ENCODE measurements at regions not wholly inside any gene's neighbourhood (a gene's known extent, or its start where the extent isn't known, plus 50 kb on each side); places are given as distances from the start of the nearest gene placed in this dataset.

DNA sequence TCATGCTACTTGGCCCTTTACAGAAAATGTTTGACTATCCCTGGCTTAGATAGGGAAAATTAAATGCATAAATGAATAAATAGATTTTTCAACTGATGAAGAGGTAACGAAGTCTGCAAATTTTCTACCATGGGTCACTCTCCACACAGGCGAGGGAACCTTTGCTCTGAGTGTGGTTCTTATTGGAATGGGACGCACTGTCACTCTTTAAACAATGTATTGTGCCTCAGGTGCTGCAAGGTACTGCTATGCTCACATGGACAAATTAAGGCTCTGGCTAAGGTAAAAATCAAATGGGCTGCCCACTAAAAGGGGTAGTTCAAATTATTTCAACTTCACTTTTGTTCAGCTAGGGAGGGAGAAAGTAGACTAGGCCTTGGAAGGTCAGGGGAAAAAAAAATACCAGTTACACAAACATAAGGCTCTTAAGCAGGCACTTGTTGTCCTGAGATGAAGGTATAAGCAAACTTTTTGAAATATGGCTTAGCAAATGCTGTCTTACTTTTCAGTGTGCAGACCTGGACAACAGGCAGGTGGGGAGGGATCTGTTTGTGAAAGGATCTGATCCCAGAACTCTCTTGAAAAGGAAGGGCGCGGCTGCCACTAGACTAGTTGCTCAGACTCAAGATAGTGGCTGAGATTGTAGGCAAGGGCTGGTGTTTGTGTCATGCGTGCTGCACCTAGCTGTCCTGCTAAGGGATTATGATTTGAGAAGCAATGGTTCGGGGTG is 99.5 kb downstream of the ADAMTS15 start:
- H3K36me3 Mint-ChIP-seq = no peaks in the 10 kb centered on the region
- no peak for DNase-seq
- H3K27ac ChIP-seq (ENCODE audit: low read depth, low read length) = no peak overlapping the region
- H3K36me3 ChIP-seq (ENCODE audit: insufficient read depth, low read length) = no peaks in the 10 kb centered on the region
- no peak overlapping the region for H3K27ac Mint-ChIP-seq
- peaks cover 0 to 2% (median 0%) of the 10 kb centered on the region in 5 donors for H3K9me3 Mint-ChIP-seq
- H3K4me3 Mint-ChIP-seq = no peak overlapping the region
- H3K9me3 ChIP-seq (ENCODE audit: low read length) = no peaks in the 10 kb centered on the region
- POLR2A ChIA-PET = no interaction called here
- no peaks in the 10 kb centered on the region for H3K27me3 ChIP-seq (ENCODE audit: insufficient read depth, low read length, poor library complexity, severe bottlenecking)
- CTCF ChIA-PET = no interaction called here
- H3K4me3 ChIP-seq (ENCODE audit: low read length) = no peak overlapping the region
- no peaks in the 10 kb centered on the region for H3K4me1 Mint-ChIP-seq
- peaks cover 3 to 20% of the 10 kb centered on the region in 2 donors for H3K27me3 Mint-ChIP-seq
- no peaks in the 10 kb centered on the region for H3K4me1 ChIP-seq (ENCODE audit: insufficient read depth, low read length)

DNA sequence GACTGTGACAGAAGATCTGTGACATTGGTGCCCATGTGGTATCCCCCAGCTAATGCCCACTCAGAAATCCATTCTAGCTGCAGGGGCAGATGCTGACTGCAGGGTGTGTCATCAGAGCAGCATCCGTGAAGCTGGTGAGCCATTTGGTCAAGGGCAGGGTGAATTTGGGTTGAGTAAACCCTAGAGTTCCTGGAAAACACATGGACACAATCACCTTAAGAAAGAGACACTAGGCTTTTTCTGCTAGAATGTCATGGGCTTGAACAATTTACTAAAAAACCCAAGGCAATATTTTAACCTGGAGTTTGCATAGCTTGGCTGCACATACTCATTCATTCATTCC is 100.0 kb downstream of the ADAMTS15 start:
- Mint-ChIP-seq H3K27ac (no peak overlapping the region), H3K27me3 (peaks cover 3 to 20% of the 10 kb centered on the region in 2 donors), H3K4me1 (no peaks in the 10 kb centered on the region), H3K9me3 (peaks cover 0 to under 1% (median 0%) of the 10 kb centered on the region in 5 donors), H3K4me3 (no peak overlapping the region), H3K36me3 (no peaks in the 10 kb centered on the region)
- Histone ChIP-seq H3K4me3 (ENCODE audit: low read length) (no peak overlapping the region), H3K27me3 (ENCODE audit: insufficient read depth, low read length, poor library complexity, severe bottlenecking) (no peaks in the 10 kb centered on the region), H3K36me3 (ENCODE audit: insufficient read depth, low read length) (no peaks in the 10 kb centered on the region), H3K27ac (ENCODE audit: low read depth, low read length) (no peak overlapping the region), H3K4me1 (ENCODE audit: insufficient read depth, low read length) (no peaks in the 10 kb centered on the region), H3K9me3 (ENCODE audit: low read length) (no peaks in the 10 kb centered on the region)
- CTCF ChIA-PET = no interaction called here
- POLR2A ChIA-PET = no interaction called here
- DNase-seq = no peak

DNA sequence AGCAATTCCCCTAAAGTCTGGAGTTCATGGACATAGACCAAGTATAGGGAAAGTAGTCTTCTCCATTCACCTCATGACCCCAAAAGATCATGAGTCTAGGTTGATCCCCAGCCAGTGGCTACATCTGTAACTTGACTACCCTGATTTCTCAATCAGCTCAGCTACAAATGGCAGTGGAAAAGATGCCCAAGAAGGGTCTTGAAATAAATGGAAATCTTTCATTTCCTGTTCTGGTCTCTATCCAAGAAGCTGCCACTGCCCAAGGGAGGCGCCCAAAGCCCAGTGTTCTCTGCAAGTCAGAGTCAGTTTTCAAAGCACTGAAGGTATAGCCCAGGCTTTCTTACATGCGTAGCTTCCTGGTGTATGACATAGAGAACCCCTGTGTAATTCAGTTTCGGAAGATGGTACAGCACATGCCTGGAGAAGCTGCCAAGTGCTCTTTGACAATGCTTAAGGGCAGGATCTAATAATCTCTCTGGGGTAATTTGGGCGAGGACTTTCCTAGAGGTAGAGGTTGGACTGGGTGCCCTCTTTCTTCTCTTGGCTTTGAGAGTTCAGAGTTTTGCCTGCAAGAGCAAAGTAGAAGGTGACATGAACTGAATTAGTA is 101.1 kb downstream of the ADAMTS15 start:
- Histone ChIP-seq H3K4me3 (ENCODE audit: low read length) (no peak overlapping the region), H3K27ac (ENCODE audit: low read depth, low read length) (no peak overlapping the region), H3K27me3 (ENCODE audit: insufficient read depth, low read length, poor library complexity, severe bottlenecking) (no peaks in the 10 kb centered on the region), H3K4me1 (ENCODE audit: insufficient read depth, low read length) (no peaks in the 10 kb centered on the region), H3K9me3 (ENCODE audit: low read length) (no peaks in the 10 kb centered on the region), H3K36me3 (ENCODE audit: insufficient read depth, low read length) (no peaks in the 10 kb centered on the region)
- H3K36me3 Mint-ChIP-seq = no peaks in the 10 kb centered on the region
- H3K27me3 Mint-ChIP-seq = peaks cover 1 to 16% of the 10 kb centered on the region in 2 donors
- DNase-seq = no peak
- CTCF ChIA-PET = no interaction called here
- H3K27ac Mint-ChIP-seq = no peak overlapping the region
- no peaks in the 10 kb centered on the region for H3K9me3 Mint-ChIP-seq
- POLR2A ChIA-PET = no interaction called here
- no peak overlapping the region for H3K4me3 Mint-ChIP-seq
- no peaks in the 10 kb centered on the region for H3K4me1 Mint-ChIP-seq

DNA sequence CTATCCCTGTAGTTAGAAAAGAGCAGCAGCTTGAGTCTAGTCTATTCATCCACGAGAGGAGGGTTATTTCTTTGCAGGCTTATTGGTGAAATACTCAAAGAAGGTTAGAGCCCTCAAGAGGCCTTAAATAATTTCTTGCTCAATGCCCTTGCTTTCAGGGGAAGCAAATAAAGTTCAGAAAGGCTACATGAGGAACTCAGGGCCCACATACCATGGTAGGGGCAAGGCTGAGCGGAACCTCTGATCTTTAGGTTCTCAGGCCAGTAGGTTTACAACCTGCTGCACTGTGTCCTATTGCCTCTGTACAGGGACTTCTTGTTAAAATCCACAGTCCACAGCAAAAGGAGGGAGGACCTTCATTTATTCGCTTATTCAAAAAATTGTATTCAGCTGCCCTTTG is 101.7 kb downstream of the ADAMTS15 start:
- H3K36me3 Mint-ChIP-seq = no peaks in the 10 kb centered on the region
- Histone ChIP-seq H3K36me3 (ENCODE audit: insufficient read depth, low read length) (no peaks in the 10 kb centered on the region), H3K27ac (ENCODE audit: low read depth, low read length) (no peak overlapping the region), H3K9me3 (ENCODE audit: low read length) (no peaks in the 10 kb centered on the region), H3K27me3 (ENCODE audit: insufficient read depth, low read length, poor library complexity, severe bottlenecking) (no peaks in the 10 kb centered on the region), H3K4me1 (ENCODE audit: insufficient read depth, low read length) (no peaks in the 10 kb centered on the region), H3K4me3 (ENCODE audit: low read length) (no peak overlapping the region)
- ChIA-PET POLR2A (no interaction called here), CTCF (no interaction called here)
- H3K27me3 Mint-ChIP-seq = peaks cover 1 to 15% of the 10 kb centered on the region in 2 donors
- no peak overlapping the region for H3K4me3 Mint-ChIP-seq
- no peak overlapping the region for H3K27ac Mint-ChIP-seq
- H3K9me3 Mint-ChIP-seq = no peaks in the 10 kb centered on the region
- no peaks in the 10 kb centered on the region for H3K4me1 Mint-ChIP-seq
- no peak for DNase-seq

DNA sequence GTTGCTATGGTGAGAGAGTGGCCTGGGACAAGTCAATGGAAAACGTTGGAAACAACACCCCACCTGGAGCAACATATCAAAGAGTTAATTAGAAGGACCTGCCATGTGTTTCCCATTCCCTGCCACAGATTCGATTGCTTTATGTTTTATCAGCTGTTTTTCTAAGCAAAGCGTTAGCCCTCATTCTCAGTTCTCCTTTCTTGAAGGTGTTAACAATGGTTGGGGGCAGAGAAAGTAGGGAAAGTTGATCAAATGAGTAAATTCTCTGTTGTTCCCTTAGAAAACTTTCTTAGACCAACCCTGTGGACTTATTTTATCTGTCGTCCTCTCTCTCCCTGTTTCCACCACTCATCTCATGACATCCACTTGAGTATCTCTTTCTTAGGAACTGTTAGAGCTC is 102.5 kb downstream of the ADAMTS15 start:
- peaks cover 1 to 15% of the 10 kb centered on the region in 2 donors for H3K27me3 Mint-ChIP-seq
- CTCF ChIA-PET = no interaction called here

DNA sequence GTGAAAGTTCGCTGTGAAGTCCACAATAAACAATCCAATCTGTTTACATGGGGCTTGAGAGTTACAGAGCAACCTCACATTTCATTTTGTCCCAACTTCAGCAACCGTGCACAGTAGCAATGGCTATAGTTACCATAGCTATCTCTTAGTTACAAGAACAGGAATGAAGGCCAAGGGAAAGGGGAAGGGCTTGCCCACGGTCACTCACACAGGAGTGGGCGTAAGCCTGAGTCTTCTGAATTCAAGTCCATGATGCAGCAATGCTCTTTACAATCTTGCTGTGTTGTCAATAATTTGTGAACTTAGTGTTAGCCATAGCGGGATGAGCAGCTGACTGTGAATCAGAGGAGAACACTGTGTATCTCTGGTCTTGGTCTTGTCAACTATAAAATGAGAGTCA is 102.9 kb downstream of the ADAMTS15 start:
- Mint-ChIP-seq H3K9me3 (no peaks in the 10 kb centered on the region), H3K4me1 (no peaks in the 10 kb centered on the region), H3K27me3 (peaks cover 1 to 15% of the 10 kb centered on the region in 2 donors), H3K36me3 (no peaks in the 10 kb centered on the region), H3K27ac (no peak overlapping the region), H3K4me3 (no peak overlapping the region)
- ChIA-PET CTCF (no interaction called here), POLR2A (no interaction called here)
- Histone ChIP-seq H3K36me3 (ENCODE audit: insufficient read depth, low read length) (no peaks in the 10 kb centered on the region), H3K9me3 (ENCODE audit: low read length) (no peaks in the 10 kb centered on the region), H3K4me1 (ENCODE audit: insufficient read depth, low read length) (no peaks in the 10 kb centered on the region), H3K27ac (ENCODE audit: low read depth, low read length) (no peak overlapping the region), H3K4me3 (ENCODE audit: low read length) (no peak overlapping the region), H3K27me3 (ENCODE audit: insufficient read depth, low read length, poor library complexity, severe bottlenecking) (no peaks in the 10 kb centered on the region)
- no peak for DNase-seq

More for the DNA sequence above, 102.5 kb downstream of the ADAMTS15 start:
- Histone ChIP-seq H3K27me3 (ENCODE audit: insufficient read depth, low read length, poor library complexity, severe bottlenecking) (no peaks in the 10 kb centered on the region), H3K9me3 (ENCODE audit: low read length) (no peaks in the 10 kb centered on the region), H3K27ac (ENCODE audit: low read depth, low read length) (no peak overlapping the region), H3K36me3 (ENCODE audit: insufficient read depth, low read length) (no peaks in the 10 kb centered on the region), H3K4me1 (ENCODE audit: insufficient read depth, low read length) (no peaks in the 10 kb centered on the region), H3K4me3 (ENCODE audit: low read length) (no peak overlapping the region)
- H3K36me3 Mint-ChIP-seq = no peaks in the 10 kb centered on the region
- no peaks in the 10 kb centered on the region for H3K4me1 Mint-ChIP-seq
- POLR2A ChIA-PET = no interaction called here
- no peak overlapping the region for H3K27ac Mint-ChIP-seq
- H3K9me3 Mint-ChIP-seq = no peaks in the 10 kb centered on the region
- DNase-seq = no peak
- no peak overlapping the region for H3K4me3 Mint-ChIP-seq

DNA sequence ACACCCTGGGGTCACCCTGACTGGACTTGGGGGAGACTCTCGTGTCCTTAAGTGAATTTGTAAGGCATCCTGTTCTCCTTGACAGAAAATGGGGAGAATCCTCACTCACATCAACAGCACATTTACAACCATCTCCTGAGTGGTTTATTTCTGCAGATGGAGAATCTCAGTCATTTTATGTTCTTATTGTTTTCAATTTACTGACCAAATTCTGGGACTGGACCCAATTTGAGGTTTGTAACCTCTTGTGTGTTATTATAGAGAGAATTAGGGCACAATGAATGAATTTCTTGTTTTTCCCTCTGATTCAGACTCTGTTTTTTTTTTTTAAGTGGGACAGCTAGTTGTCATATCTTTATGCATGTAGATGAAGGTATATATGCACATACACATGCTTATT is 104.9 kb downstream of the ADAMTS15 start:
- POLR2A ChIA-PET = no interaction called here
- CTCF ChIA-PET = interaction anchor here (0.9 kb wide), 1 partner anchor 309 kb away, joined by 3 read pairs; no protein-coding TSS in a partner anchor
- Mint-ChIP-seq H3K27ac (no peak overlapping the region), H3K4me3 (no peak overlapping the region), H3K36me3 (no peaks in the 10 kb centered on the region), H3K4me1 (no peaks in the 10 kb centered on the region), H3K27me3 (peaks cover 1 to 16% of the 10 kb centered on the region in 2 donors), H3K9me3 (no peaks in the 10 kb centered on the region)
- no peaks in the 10 kb centered on the region for H3K27me3 ChIP-seq (ENCODE audit: insufficient read depth, low read length, poor library complexity, severe bottlenecking)
- no peak overlapping the region for H3K4me3 ChIP-seq (ENCODE audit: low read length)
- H3K4me1 ChIP-seq (ENCODE audit: insufficient read depth, low read length) = no peaks in the 10 kb centered on the region
- no peak for DNase-seq
- no peaks in the 10 kb centered on the region for H3K9me3 ChIP-seq (ENCODE audit: low read length)
- no peak overlapping the region for H3K27ac ChIP-seq (ENCODE audit: low read depth, low read length)
- no peaks in the 10 kb centered on the region for H3K36me3 ChIP-seq (ENCODE audit: insufficient read depth, low read length)

DNA sequence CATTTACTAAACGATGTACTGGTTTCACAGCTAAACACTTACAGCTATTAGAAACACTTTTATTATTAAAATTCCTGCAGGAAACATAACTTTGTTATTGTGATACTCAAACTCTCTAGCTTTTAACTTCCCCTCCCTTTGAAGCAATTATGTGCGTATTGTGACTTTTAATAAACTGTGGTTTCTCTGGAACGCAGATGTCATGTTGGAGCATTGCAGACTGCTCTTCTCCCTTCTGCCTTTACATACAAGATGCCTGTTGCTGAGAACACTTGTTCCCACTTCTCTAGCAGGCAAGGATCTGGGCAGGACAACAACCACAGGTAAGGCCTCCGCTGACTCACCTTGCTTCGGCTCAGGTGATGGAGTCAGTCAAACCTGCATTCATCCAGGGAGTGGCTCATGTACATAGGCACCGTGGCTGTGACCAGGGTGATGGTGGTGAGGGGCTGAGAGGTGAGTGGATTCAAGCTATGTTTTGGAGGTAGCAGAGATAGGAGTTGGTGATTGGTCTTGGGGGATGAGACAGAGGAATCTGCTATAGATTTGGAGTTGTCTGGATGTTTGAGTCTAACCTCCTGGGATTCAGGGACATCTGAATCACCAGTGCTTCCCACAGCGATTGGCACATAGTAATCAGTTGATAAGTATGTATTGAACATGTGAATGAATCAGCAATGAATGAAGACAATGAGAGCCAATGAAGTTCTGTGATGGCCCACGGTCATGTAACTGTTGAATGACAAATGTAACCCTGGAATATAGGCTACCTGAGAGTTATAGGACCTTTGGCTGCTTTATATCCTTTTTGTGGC is 106.0 kb downstream of the ADAMTS15 start:
- peaks cover 0 to 4% (median 0%) of the 10 kb centered on the region in 5 donors for H3K9me3 Mint-ChIP-seq
- DNase-seq = no peak
- CTCF ChIA-PET = no interaction called here
- no peaks in the 10 kb centered on the region for H3K36me3 Mint-ChIP-seq
- POLR2A ChIA-PET = no interaction called here
- Histone ChIP-seq H3K4me1 (ENCODE audit: insufficient read depth, low read length) (no peaks in the 10 kb centered on the region), H3K4me3 (ENCODE audit: low read length) (no peak overlapping the region), H3K27ac (ENCODE audit: low read depth, low read length) (no peak overlapping the region), H3K36me3 (ENCODE audit: insufficient read depth, low read length) (no peaks in the 10 kb centered on the region), H3K9me3 (ENCODE audit: low read length) (no peaks in the 10 kb centered on the region), H3K27me3 (ENCODE audit: insufficient read depth, low read length, poor library complexity, severe bottlenecking) (no peaks in the 10 kb centered on the region)
- no peak overlapping the region for H3K27ac Mint-ChIP-seq
- no peaks in the 10 kb centered on the region for H3K4me1 Mint-ChIP-seq
- H3K27me3 Mint-ChIP-seq = peaks cover 4 to 17% of the 10 kb centered on the region in 2 donors
- H3K4me3 Mint-ChIP-seq = no peak overlapping the region

Measured in CD8-positive, alpha-beta memory T cell (primary cell).